Astrocyte of the spinal cord (primary cell): ENCODE measurements at regions not wholly inside any gene's neighbourhood (a gene's known extent, or its start where the extent isn't known, plus 50 kb on each side); places are given as distances from the start of the nearest gene placed in this dataset.

ENCODE experiments used
- DNase-seq: peaks from one replicate; pipeline ENCODE4 v3.0.0; 2011; ENCODE audit warnings: low read depth, low spot score
- H3K4me3 ChIP-seq: 2 replicates; pipeline ENCODE4 v1.5.1; 2011; ENCODE audit warnings: low read depth, mild to moderate bottlenecking, low read length, moderate library complexity
- in situ Hi-C: cut with HindIII; loops from 2 replicates; pipeline ENCODE4 v1.10.0; 2017; ENCODE audit warnings: low sequenced_read_pairs
- TF ChIP-seq, protein P1 (sequence below): IDR thresholded peaks from 2 replicates; pipeline ENCODE4 v1.5.1; 2012; ENCODE audit warnings: low read depth, mild to moderate bottlenecking, low read length, inconsistent platforms

DNA sequence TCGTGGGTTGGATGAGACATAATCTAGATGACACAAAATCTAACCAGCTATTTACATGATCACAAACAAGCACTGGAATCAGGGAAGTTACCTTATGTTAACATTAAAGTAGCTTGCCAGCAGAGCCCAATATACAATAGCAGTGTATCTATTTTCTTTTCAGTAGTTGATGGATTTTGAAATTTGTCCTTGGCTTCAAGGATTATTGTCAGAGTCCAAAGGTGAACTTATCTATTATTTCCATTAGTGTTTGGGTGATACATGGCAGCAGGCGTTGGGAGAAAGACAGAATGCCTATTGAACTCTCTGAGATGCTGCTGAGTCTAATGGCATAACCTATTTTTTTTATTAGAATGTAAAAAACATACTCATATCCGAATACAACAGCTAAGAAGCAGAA, 223.2 kb upstream of the ACTBL2 start:
- in situ Hi-C loops: no loop called here
- DNase-seq: no peak
- H3K4me3 ChIP-seq: no peak overlapping the region
- TF ChIP-seq, protein P1, sequence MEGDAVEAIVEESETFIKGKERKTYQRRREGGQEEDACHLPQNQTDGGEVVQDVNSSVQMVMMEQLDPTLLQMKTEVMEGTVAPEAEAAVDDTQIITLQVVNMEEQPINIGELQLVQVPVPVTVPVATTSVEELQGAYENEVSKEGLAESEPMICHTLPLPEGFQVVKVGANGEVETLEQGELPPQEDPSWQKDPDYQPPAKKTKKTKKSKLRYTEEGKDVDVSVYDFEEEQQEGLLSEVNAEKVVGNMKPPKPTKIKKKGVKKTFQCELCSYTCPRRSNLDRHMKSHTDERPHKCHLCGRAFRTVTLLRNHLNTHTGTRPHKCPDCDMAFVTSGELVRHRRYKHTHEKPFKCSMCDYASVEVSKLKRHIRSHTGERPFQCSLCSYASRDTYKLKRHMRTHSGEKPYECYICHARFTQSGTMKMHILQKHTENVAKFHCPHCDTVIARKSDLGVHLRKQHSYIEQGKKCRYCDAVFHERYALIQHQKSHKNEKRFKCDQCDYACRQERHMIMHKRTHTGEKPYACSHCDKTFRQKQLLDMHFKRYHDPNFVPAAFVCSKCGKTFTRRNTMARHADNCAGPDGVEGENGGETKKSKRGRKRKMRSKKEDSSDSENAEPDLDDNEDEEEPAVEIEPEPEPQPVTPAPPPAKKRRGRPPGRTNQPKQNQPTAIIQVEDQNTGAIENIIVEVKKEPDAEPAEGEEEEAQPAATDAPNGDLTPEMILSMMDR: no peak

DNA sequence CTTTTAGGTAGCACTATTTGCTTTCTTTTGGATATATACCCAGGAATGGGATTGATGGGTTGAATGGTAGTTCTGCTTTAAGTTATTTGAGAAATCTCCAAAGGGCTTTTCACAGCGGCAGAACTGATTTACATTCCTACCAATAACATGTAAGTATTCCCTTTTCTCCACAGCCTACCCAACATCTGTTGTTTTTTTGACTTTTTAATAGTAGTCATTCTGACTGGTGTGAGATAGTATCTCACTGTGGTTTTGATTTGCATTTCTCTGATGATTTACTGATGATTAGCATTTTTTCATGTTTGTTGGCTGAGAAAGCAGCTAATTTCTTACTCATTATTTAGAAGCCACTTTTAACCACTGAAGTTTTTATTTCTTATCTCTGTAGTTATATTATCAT, 221.1 kb upstream of the ACTBL2 start:
- no peak for DNase-seq
- H3K4me3 ChIP-seq: no peak overlapping the region
- in situ Hi-C loops: no loop called here
- TF ChIP-seq, protein P1: no peak

DNA sequence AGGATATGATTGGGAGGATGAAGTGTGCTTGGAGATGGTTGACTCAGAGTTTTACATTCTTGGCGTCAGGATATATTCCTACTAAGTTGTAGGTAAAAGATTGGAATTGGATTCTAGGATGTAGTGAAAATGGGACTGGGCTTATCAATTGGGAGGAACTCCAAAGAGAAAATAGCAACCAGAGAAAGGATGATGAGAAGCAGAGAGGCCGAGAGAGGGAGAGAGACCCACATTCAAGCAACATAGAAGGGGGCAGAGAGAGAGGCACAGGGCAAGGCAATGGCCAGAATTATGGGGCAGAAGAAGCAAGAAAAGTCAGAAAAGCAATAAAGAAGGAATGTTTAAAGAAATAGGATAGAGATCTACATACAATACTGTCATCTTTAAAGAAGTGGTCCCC, 217.9 kb upstream of the ACTBL2 start:
- TF ChIP-seq, protein P1: no peak
- no peak overlapping the region for H3K4me3 ChIP-seq
- in situ Hi-C loops: no loop called here
- DNase-seq: no peak

DNA sequence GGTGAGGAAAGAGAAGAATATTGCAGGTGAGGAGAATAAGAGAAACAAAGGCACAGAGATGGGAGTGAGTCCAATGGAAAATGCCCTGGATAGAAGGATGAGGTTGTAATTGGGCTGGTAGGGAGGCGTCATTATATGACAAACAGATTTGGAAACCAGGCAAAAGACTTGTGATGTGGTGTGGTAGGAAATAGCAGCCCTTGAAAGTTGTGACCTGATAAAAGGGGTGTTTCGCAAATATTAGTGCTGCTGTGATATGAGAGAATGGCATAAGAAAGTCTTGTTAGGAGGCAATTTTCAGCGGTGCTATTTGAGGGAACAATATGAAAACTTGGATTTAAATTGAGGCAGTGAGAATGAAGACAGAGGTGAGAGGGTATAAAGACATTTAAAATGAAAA, 217.5 kb upstream of the ACTBL2 start:
- TF ChIP-seq, protein P1: no peak
- in situ Hi-C loops: no loop called here
- H3K4me3 ChIP-seq: no peak overlapping the region
- DNase-seq: no peak

DNA sequence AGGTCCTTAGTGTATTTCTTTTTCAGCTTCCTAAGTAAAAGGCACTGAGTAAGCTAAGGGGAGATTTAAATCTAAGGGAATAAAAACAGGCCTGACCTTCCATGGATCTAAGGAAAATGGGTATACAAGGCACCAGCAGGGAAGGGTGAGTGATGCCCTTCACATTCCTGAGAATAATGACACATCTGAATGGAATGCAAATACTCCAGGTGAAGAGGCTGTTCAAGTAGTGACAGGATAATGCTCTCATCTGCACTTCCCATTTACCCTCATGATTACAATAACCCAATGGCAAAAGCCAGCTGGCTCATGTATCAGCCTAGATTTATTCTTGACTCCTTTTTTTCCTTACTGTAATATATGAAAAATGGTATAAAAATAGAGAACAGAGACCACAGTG, 216.2 kb upstream of the ACTBL2 start:
- TF ChIP-seq, protein P1: no peak
- DNase-seq: no peak
- no peak overlapping the region for H3K4me3 ChIP-seq
- in situ Hi-C loops: no loop called here

DNA sequence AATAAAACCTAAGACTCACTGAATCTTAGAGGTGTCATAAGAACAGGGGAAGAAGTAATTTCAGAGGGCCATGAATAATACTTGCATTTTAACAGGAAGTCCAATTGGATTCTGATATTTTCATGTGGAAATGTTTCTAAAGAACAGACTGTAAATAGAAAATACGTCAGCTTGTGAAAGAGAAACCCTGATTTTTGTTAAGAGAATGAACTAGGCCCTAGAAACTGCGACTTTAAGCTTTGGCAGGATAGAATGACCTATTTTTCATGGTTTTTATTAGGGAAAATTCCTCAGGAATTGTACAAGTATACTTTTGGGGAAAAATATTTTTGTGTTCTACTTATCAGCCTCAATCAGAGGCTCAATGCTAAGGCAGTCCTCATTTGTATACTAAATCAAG, 215.5 kb upstream of the ACTBL2 start:
- TF ChIP-seq, protein P1: no peak
- in situ Hi-C loops: no loop called here
- no peak overlapping the region for H3K4me3 ChIP-seq
- no peak for DNase-seq
